Dermis microvascular lymphatic vessel endothelial cell (primary cell): ENCODE measurements at regions not wholly inside any gene's neighbourhood (a gene's known extent, or its start where the extent isn't known, plus 50 kb on each side); places are given as distances from the start of the nearest gene placed in this dataset.
A peak's percentile ranks its signal among the peaks of the same experiment; 100 is the strongest.

ENCODE experiments used
- DNase-seq, 2 donors: peaks; one replicate each; pipeline versions ENCODE4 v3.0.0 to v3.0.0-alpha.2; 2010; ENCODE audit warnings: low read depth in 2 of 2

DNA sequence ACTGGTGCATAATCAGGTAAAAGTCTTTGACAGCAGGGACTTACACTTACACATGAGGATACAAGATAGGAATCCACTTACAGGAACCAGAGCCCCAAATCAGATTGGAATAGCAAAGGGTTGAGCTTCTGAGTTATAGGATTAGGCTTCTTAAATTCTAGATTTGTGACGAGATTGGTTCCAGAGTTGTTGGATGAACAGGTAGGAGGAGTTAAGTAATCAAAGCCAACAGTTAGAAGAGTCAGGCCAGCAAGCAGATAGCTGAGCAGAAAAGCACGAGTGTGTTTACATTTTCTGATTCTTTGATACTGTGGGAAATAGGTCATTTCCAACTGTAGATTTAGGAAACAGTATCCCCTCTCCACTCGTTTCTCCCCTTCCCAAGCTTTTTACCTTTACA is 167.0 kb downstream of the MDFIC start:
- peak in 1 of 2 donors; percentile 41 for DNase-seq

DNA sequence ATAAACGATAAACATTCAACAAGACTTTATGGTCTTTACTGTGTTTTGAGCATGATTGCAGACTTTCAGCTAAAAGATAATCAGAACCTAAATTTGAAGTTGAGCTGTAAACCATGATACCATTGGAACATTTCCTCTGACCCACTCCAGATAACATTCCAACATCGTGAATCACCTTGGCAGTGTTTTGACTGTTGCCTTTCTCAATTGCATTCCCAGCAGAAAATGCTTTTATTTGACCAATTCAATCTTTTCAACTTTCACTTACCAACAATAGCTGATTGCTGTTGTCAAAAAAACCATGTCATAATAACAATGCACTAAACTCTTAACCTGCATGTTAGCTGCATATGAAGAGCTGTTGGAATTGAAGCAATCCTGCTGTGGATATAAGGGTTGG is 165.5 kb downstream of the MDFIC start:
- peak; percentile 94 to 97 for DNase-seq

DNA sequence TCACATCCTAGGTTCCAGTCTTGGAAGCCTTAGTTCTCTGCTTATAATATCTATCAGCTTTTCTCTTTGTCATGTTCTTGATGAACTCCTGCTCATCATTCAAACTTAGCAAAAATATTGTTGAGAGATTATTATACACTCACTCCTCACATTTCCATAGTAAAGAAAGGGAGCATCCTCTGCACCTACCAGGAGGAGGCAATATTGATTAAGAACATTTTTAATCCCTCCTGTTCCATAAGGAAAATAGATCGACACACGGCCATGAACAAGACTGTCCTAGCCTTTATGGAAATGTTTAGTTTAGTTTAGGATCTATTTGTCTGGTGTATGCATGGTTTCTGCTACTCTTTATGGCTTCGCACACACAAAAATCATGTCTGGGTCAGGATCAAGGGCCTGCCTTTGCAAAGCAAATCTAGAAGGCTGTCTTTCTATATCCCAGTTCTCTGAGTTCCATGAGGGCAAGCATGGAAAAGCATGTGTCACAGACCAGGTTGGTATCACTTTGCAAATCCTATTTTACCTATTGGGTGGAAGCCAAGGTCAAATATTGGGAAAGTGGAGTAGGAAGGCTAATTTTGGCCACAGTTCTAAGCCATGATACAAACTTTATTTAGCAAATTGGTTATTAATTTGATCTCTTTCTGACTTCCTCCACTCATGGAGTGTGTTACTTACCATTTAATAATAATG is 164.4 kb downstream of the MDFIC start:
- DNase-seq: no peak

DNA sequence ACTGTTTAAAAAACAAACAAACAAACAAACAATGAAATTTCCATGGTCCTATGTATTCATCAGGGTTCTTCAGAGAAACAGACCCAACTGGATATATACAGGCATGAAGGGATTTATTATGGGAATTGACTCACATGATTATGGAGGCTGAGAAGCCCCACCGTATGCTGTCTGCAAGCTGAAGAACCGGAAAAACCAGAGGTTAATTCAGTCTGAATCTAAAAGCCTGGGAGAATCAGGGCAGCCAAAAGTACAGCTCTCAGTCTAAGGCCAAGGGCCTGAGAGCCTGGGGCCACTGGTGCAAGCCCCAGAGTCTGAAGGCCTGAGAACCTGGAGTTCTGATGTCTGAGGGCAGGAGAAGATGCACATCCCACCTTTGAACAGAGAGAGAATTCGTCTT is 163.5 kb downstream of the MDFIC start:
- no peak for DNase-seq

DNA sequence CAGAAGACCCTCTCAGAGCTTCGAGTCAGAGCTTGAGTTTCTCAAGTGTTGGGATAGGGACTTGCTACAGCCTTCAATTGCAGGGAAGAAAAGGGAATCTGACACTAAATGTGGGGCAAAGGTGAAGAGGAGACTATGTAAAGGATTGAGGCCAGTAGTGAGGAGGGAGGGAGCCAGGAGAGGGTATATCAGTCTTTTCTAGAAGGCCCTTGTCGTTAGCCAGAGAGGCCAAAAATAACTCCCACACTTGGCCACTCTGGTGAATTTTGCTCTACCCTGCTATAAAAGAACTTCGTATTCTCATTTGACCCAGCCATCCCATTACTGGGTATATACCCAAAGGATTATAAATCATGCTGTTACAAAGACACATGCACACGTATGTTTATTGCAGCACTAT is 162.0 kb downstream of the MDFIC start:
- no peak for DNase-seq

DNA sequence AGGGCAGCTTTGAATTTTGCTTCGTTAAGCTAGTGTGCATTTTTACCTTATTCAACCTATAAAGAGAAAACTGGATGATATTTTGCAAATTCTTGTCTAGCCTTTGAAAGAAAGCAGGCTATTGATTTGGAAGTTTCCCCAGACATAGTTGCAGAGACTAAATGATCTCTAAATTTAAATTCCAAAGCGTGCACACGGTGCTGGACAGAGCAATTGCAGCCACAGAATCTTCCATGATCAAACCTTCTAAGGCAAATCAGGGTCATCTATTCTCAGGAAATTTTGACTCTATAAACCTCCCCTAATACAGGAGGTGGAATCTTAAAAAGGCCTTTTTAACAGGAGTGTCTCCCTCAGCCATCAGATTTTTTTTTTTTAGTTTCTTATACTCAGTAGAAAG is 159.9 kb downstream of the MDFIC start:
- no peak for DNase-seq

DNA sequence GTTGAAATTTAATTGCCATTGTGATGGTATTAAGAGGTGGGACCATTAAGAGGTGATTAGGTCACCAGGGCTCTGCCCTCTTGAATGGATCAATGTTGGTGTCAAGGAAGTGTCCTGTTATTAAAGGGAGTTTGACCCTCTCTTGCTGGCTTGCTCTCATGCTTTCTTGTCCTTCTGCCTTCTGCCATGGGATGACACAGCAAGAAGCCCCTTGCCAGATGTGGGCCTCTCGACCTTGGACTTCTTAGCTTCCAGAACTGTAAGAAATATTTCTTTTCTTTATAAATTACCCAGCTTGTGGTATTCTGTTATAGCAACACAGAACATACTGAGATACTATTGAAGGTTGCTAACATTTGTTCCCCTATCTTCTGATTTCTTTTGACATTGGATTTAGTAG is 157.0 kb downstream of the MDFIC start:
- DNase-seq: no peak

DNA sequence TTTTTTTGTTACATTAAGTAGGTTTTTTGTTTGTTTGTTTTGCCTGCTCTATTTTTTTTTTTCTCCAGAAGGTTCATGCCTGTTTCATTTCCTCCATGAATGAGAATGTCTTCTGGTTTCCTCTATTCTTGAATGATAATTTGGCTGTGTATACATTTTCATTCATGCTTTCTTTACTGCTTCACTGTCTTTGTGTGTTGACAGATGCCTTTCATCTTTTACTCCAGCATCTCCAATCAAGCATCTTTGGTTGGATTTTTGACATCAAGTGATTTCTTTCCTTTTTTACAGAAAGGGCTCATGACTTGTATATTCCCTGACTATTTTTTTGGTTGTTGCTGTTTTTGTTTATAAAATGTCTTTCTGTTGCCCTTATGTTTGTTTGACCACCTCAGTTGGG is 156.5 kb downstream of the MDFIC start:
- no peak for DNase-seq

DNA sequence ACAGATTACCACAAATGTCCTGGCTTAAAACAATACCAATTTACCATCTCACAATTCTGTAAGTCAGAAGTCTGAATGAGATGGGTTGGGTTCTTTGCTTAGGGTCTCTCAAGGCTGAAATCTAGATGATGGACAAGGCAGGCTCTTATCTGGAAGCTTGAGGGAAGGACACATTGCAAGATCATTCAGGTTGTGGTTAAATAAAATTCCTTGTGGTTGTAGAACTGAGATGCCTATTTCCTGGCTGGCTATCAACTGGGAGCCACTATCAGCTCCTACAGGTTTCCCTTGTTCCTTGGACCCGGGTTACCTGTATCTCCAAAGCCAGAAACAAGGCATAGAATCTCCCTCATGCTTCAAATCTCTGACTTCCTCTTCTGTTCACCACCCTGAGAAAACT is 148.4 kb downstream of the MDFIC start:
- no peak for DNase-seq
